ENCODE measurements at regions not wholly inside any gene's neighbourhood (a gene's known extent, or its start where the extent isn't known, plus 50 kb on each side); places are given as distances from the start of the nearest gene placed in this dataset.

DNA sequence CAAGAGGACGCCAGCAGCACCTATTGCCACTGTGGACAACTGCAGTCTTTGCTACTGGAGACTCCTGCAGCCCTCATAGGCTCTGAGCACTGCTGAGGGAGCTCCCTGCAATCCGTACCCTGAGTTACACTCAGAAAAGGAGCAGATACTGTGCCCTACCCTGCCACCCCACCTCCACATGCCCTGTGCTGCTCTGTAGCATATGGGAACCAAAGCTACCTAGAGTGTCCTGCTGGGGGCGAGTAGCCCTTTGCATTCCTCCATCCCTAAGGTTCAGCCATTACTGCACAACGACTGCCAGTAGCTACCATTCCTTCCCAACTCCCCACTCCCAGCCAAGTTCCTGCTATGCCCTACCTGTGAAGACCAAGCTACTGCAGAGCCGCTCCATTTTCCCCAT, 90.2 kb upstream of the SNCAIP start:
- TF ChIP-seq, protein P1, sequence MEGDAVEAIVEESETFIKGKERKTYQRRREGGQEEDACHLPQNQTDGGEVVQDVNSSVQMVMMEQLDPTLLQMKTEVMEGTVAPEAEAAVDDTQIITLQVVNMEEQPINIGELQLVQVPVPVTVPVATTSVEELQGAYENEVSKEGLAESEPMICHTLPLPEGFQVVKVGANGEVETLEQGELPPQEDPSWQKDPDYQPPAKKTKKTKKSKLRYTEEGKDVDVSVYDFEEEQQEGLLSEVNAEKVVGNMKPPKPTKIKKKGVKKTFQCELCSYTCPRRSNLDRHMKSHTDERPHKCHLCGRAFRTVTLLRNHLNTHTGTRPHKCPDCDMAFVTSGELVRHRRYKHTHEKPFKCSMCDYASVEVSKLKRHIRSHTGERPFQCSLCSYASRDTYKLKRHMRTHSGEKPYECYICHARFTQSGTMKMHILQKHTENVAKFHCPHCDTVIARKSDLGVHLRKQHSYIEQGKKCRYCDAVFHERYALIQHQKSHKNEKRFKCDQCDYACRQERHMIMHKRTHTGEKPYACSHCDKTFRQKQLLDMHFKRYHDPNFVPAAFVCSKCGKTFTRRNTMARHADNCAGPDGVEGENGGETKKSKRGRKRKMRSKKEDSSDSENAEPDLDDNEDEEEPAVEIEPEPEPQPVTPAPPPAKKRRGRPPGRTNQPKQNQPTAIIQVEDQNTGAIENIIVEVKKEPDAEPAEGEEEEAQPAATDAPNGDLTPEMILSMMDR (IDR thresholded peaks at IDR 0.05) = no peak
- TF ChIP-seq POLR2A (IDR thresholded peaks at IDR 0.05) = no peak

Data from ovary (tissue), 3 donors.